ENCODE measurements at regions not wholly inside any gene's neighbourhood (a gene's known extent, or its start where the extent isn't known, plus 50 kb on each side); places are given as distances from the start of the nearest gene placed in this dataset.

DNA sequence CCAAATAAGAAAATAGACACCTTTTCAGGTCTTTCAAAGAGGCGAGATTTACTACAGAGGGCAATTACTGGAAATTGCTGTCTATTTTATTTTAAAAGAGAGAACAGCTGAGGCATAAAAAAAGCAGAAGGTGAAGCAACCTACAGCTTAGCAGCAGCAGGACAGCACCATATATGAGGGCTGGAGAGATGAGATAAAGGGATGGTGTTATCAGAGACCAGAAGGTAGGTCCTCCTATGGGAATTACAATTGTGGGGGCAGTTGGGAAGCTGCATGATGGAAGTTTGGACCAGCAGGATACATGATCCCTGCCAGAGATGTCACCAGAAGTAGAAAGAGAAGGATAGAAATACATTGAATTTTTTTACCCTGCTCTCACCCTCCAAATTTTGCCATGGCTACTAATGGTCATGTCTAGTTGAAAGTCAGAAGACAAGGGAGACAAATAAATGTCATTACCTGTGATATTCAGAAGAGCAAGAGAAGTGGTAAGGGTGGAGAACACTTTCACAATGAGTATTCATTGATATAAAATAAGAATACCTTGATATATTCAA lies 77.2 kb upstream of the CALCR start:
- no peak for TF ChIP-seq CTCF (IDR thresholded peaks at IDR 0.05; ENCODE audit: borderline replicate concordance, extremely low read depth, insufficient read depth)
- FAIRE-seq = no peak

DNA sequence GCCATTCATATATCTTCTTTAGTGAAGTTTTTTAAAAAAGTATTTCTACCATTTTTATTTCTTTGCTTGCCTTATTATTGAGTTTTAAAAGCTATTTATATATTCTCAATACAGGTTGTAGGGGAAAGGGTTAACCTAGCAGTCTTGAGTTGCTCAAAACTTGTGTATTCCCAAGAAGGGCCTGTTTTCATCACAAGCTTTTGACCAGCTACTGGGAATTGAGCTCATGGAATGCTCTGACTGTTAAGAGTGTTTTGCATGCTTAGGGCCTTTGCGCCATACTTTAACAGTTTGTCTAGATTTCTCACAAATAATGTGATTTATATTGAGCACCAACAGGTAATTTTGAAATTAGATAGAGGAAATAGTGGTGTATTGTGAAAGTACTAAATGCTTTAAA lies 72.0 kb upstream of the CALCR start:
- H3K27me3 ChIP-seq (ENCODE audit: control insufficient read depth, insufficient read depth, low read length) = no peaks in the 10 kb centered on the region
- no peak for DNase-seq
- H3K4me3 ChIP-seq (ENCODE audit: low read length in 3 of 3) = no peak overlapping the region
- TF ChIP-seq CTCF (IDR thresholded peaks at IDR 0.05; ENCODE audit: borderline replicate concordance, extremely low read depth, insufficient read depth) = no peak
- no peak overlapping the region for H3K27ac ChIP-seq (ENCODE audit: low read depth in 2 of 2, low read length in 2 of 2)
- no peak for FAIRE-seq
- no peaks in the 10 kb centered on the region for H3K9me3 ChIP-seq (ENCODE audit: control insufficient read depth in 2 of 3, insufficient read depth in 1 of 3, low read length in 3 of 3)
- no peak overlapping the region for H3K9ac ChIP-seq (ENCODE audit: low read length in 3 of 3)
- no peaks in the 10 kb centered on the region for H3K4me1 ChIP-seq (ENCODE audit: control insufficient read depth in 2 of 3, insufficient read depth in 2 of 3, low read depth in 1 of 3, low read length in 3 of 3)
- intact Hi-C loops (cut with DNase I) = no loop called here
- H3K36me3 ChIP-seq (ENCODE audit: control insufficient read depth in 2 of 3, insufficient read depth in 3 of 3, low read length in 3 of 3) = no peaks in the 10 kb centered on the region

More for the DNA sequence above, 77.2 kb upstream of the CALCR start:
- Histone ChIP-seq H3K36me3 (ENCODE audit: control insufficient read depth in 2 of 3, insufficient read depth in 3 of 3, low read length in 3 of 3) (no peaks in the 10 kb centered on the region), H3K4me3 (ENCODE audit: low read length in 3 of 3) (no peak overlapping the region), H3K9ac (ENCODE audit: low read length in 3 of 3) (no peak overlapping the region), H3K27ac (ENCODE audit: low read depth in 2 of 2, low read length in 2 of 2) (no peak overlapping the region), H3K4me1 (ENCODE audit: control insufficient read depth in 2 of 3, insufficient read depth in 2 of 3, low read depth in 1 of 3, low read length in 3 of 3) (no peaks in the 10 kb centered on the region), H3K9me3 (ENCODE audit: control insufficient read depth in 2 of 3, insufficient read depth in 1 of 3, low read length in 3 of 3) (no peaks in the 10 kb centered on the region), H3K27me3 (ENCODE audit: control insufficient read depth, insufficient read depth, low read length) (no peaks in the 10 kb centered on the region)
- DNase-seq = no peak
- intact Hi-C loops (cut with DNase I) = no loop called here

DNA sequence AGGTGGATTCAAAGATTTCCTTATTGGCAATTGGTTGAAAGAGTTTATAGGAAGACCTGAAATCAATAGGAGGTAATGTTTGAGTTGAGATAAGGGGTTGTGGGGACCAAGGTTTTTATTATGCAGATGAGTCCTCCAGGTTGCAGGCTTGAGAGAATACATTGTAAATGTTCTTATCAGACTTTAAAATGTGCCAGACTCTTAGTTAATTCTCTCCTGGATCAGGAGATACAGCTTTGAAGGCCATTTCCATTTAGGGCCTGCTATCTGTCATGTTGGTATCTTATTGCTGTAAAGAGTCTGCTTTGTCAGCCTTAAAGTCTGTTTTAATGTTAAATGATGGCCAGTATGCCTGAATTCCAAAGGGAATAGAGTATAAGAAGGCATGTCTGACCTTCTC lies 61.8 kb upstream of the CALCR start:
- no peak for TF ChIP-seq CTCF (IDR thresholded peaks at IDR 0.05; ENCODE audit: borderline replicate concordance, extremely low read depth, insufficient read depth)
- FAIRE-seq = no peak
- no peak for DNase-seq
- H3K4me3 ChIP-seq (ENCODE audit: low read length in 3 of 3) = no peak overlapping the region
- H3K27ac ChIP-seq (ENCODE audit: low read depth in 2 of 2, low read length in 2 of 2) = no peak overlapping the region
- no peaks in the 10 kb centered on the region for H3K9me3 ChIP-seq (ENCODE audit: control insufficient read depth in 2 of 3, insufficient read depth in 1 of 3, low read length in 3 of 3)
- H3K4me1 ChIP-seq (ENCODE audit: control insufficient read depth in 2 of 3, insufficient read depth in 2 of 3, low read depth in 1 of 3, low read length in 3 of 3) = no peaks in the 10 kb centered on the region
- intact Hi-C loops (cut with DNase I) = no loop called here
- H3K36me3 ChIP-seq (ENCODE audit: control insufficient read depth in 2 of 3, insufficient read depth in 3 of 3, low read length in 3 of 3) = no peaks in the 10 kb centered on the region
- H3K27me3 ChIP-seq (ENCODE audit: control insufficient read depth, insufficient read depth, low read length) = no peaks in the 10 kb centered on the region
- no peak overlapping the region for H3K9ac ChIP-seq (ENCODE audit: low read length in 3 of 3)

DNA sequence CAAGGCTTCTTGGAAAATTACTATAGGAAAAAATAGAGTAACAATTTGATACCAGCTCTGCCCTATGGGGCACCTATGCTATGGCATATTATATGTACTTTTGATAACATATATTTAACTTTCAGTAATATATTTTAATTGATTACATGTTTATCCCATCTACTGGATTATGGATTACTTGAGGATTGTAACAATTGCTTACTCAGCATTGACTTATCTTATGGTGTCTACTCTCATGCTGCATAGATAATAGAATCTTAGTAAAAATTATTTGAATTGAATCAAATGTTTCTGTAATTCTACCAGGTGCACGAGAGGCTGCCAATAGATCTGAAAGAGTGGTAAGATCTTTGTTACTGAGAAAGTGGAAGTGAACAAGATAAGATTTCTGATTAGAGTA lies 57.8 kb upstream of the CALCR start:
- no peak for FAIRE-seq
- H3K9me3 ChIP-seq (ENCODE audit: control insufficient read depth in 2 of 3, insufficient read depth in 1 of 3, low read length in 3 of 3) = no peaks in the 10 kb centered on the region
- H3K9ac ChIP-seq (ENCODE audit: low read length in 3 of 3) = no peak overlapping the region
- TF ChIP-seq CTCF (IDR thresholded peaks at IDR 0.05; ENCODE audit: borderline replicate concordance, extremely low read depth, insufficient read depth) = no peak
- H3K4me1 ChIP-seq (ENCODE audit: control insufficient read depth in 2 of 3, insufficient read depth in 2 of 3, low read depth in 1 of 3, low read length in 3 of 3) = no peaks in the 10 kb centered on the region
- no peaks in the 10 kb centered on the region for H3K36me3 ChIP-seq (ENCODE audit: control insufficient read depth in 2 of 3, insufficient read depth in 3 of 3, low read length in 3 of 3)
- intact Hi-C loops (cut with DNase I) = no loop called here
- no peak for DNase-seq
- H3K27me3 ChIP-seq (ENCODE audit: control insufficient read depth, insufficient read depth, low read length) = no peaks in the 10 kb centered on the region
- no peak overlapping the region for H3K27ac ChIP-seq (ENCODE audit: low read depth in 2 of 2, low read length in 2 of 2)
- no peak overlapping the region for H3K4me3 ChIP-seq (ENCODE audit: low read length in 3 of 3)

All from kidney (tissue), 13 donors.